ENCODE measurements at regions not wholly inside any gene's neighbourhood (a gene's known extent, or its start where the extent isn't known, plus 50 kb on each side); places are given as distances from the start of the nearest gene placed in this dataset.

GRCh38 chr20:61041481-61041880 is 210.6 kb upstream of the CDH4 start:
- TF ChIP-seq CTCF (IDR thresholded peaks at IDR 0.05; ENCODE audit: unreplicated experiment) = no peak
- H3K4me3 Mint-ChIP-seq (ENCODE audit: unreplicated experiment) = no peak overlapping the region
- BruUV-seq (replicated peaks) = no TSS peak
- no peaks in the 10 kb centered on the region for H3K36me3 Mint-ChIP-seq (ENCODE audit: insufficient read depth, unreplicated experiment)
- no peak for DNase-seq (ENCODE audit: unreplicated experiment)
- H3K27me3 Mint-ChIP-seq (ENCODE audit: insufficient read depth, unreplicated experiment) = peaks cover 40% of the 10 kb centered on the region
- peaks cover 10% of the 10 kb centered on the region for H3K4me1 Mint-ChIP-seq (ENCODE audit: insufficient read depth, unreplicated experiment)
- H3K27ac Mint-ChIP-seq (ENCODE audit: low read depth, unreplicated experiment) = no peak overlapping the region
- H3K9me3 Mint-ChIP-seq (ENCODE audit: unreplicated experiment) = peaks cover 10% of the 10 kb centered on the region
- ChIA-PET CTCF (no interaction called here), POLR2A (no interaction called here)
- intact Hi-C loops (cut with micrococcal nuclease) = no loop called here

GRCh38 chr20:61042506-61043385 is 209.3 kb upstream of the CDH4 start:
- BruUV-seq (replicated peaks) = no TSS peak
- peaks cover 28% of the 10 kb centered on the region for H3K27me3 Mint-ChIP-seq (ENCODE audit: insufficient read depth, unreplicated experiment)
- no peak for TF ChIP-seq CTCF (IDR thresholded peaks at IDR 0.05; ENCODE audit: unreplicated experiment)
- H3K9me3 Mint-ChIP-seq (ENCODE audit: unreplicated experiment) = no peaks in the 10 kb centered on the region
- H3K4me3 Mint-ChIP-seq (ENCODE audit: unreplicated experiment) = no peak overlapping the region
- H3K27ac Mint-ChIP-seq (ENCODE audit: low read depth, unreplicated experiment) = no peak overlapping the region
- POLR2A ChIA-PET = no interaction called here
- H3K4me1 Mint-ChIP-seq (ENCODE audit: insufficient read depth, unreplicated experiment) = peaks cover 4% of the 10 kb centered on the region
- H3K36me3 Mint-ChIP-seq (ENCODE audit: insufficient read depth, unreplicated experiment) = no peaks in the 10 kb centered on the region
- intact Hi-C loops (cut with micrococcal nuclease) = no loop called here
- CTCF ChIA-PET = no interaction called here
- no peak for DNase-seq (ENCODE audit: unreplicated experiment)

GRCh38 chr20:61043681-61044080 is 208.4 kb upstream of the CDH4 start:
- ChIA-PET POLR2A (no interaction called here), CTCF (no interaction called here)
- H3K27ac Mint-ChIP-seq (ENCODE audit: low read depth, unreplicated experiment) = no peak overlapping the region
- peaks cover 25% of the 10 kb centered on the region for H3K27me3 Mint-ChIP-seq (ENCODE audit: insufficient read depth, unreplicated experiment)
- no TSS peak for BruUV-seq (replicated peaks)
- no peak for DNase-seq (ENCODE audit: unreplicated experiment)
- H3K4me3 Mint-ChIP-seq (ENCODE audit: unreplicated experiment) = no peak overlapping the region
- H3K4me1 Mint-ChIP-seq (ENCODE audit: insufficient read depth, unreplicated experiment) = no peaks in the 10 kb centered on the region
- intact Hi-C loops (cut with micrococcal nuclease) = no loop called here
- no peak for TF ChIP-seq CTCF (IDR thresholded peaks at IDR 0.05; ENCODE audit: unreplicated experiment)
- H3K36me3 Mint-ChIP-seq (ENCODE audit: insufficient read depth, unreplicated experiment) = no peaks in the 10 kb centered on the region
- no peaks in the 10 kb centered on the region for H3K9me3 Mint-ChIP-seq (ENCODE audit: unreplicated experiment)

- CTCF ChIA-PET = no interaction called here
- no peaks in the 10 kb centered on the region for H3K36me3 Mint-ChIP-seq (ENCODE audit: insufficient read depth, unreplicated experiment)
Measured at GRCh38 chr20:61044499-61044898, 207.6 kb upstream of the CDH4 start.

More at GRCh38 chr20:61044499-61044898, 207.6 kb upstream of the CDH4 start:
- H3K27me3 Mint-ChIP-seq (ENCODE audit: insufficient read depth, unreplicated experiment) = peaks cover 25% of the 10 kb centered on the region
- intact Hi-C loops (cut with micrococcal nuclease) = no loop called here
- H3K4me1 Mint-ChIP-seq (ENCODE audit: insufficient read depth, unreplicated experiment) = no peaks in the 10 kb centered on the region
- no peak for TF ChIP-seq CTCF (IDR thresholded peaks at IDR 0.05; ENCODE audit: unreplicated experiment)
- H3K4me3 Mint-ChIP-seq (ENCODE audit: unreplicated experiment) = no peak overlapping the region
- POLR2A ChIA-PET = no interaction called here
- DNase-seq (ENCODE audit: unreplicated experiment) = peak; percentile 11
- no TSS peak for BruUV-seq (replicated peaks)
- H3K27ac Mint-ChIP-seq (ENCODE audit: low read depth, unreplicated experiment) = no peak overlapping the region
- no peaks in the 10 kb centered on the region for H3K9me3 Mint-ChIP-seq (ENCODE audit: unreplicated experiment)
